22Rv1 (cell line): ENCODE measurements at regions not wholly inside any gene's neighbourhood (a gene's known extent, or its start where the extent isn't known, plus 50 kb on each side); places are given as distances from the start of the nearest gene placed in this dataset.

Experiments used
- ZFX ChIP-seq: fragments of 450-650 bp; IDR thresholded peaks from 2 replicates; pipeline ENCODE4 v1.6.1; 2017; ENCODE audit warnings: antibody characterized with exemption, borderline replicate concordance
- TF ChIP-seq, protein P1 (sequence below): fragments of 450-650 bp; IDR thresholded peaks from 2 replicates; pipeline ENCODE4 v1.5.1; 2017; ENCODE audit warnings: mild to moderate bottlenecking

DNA sequence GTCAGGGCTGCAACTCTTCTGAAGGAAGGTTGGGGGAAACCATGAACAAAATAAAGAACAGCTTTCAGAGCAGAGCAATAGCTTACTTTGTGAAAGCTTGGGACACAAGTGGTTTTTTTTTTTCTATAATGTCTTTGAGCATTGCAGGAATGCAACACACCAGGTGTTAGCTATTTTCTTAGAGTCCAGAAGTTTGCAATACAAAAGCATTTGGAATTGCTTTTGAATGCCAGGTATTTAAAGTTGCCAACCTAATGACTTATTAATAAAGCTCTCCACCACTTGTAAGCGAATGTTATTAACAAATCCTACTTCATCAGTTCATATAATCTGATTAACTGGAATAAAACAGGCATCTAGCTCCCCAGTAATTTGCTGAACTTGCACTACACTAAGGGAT, 172.6 kb downstream of the NUFIP1 start:
- TF ChIP-seq, protein P1, sequence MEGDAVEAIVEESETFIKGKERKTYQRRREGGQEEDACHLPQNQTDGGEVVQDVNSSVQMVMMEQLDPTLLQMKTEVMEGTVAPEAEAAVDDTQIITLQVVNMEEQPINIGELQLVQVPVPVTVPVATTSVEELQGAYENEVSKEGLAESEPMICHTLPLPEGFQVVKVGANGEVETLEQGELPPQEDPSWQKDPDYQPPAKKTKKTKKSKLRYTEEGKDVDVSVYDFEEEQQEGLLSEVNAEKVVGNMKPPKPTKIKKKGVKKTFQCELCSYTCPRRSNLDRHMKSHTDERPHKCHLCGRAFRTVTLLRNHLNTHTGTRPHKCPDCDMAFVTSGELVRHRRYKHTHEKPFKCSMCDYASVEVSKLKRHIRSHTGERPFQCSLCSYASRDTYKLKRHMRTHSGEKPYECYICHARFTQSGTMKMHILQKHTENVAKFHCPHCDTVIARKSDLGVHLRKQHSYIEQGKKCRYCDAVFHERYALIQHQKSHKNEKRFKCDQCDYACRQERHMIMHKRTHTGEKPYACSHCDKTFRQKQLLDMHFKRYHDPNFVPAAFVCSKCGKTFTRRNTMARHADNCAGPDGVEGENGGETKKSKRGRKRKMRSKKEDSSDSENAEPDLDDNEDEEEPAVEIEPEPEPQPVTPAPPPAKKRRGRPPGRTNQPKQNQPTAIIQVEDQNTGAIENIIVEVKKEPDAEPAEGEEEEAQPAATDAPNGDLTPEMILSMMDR: no peak
- no peak for TF ChIP-seq ZFX
